K562 (cell line): ENCODE measurements at regions not wholly inside any gene's neighbourhood (a gene's known extent, or its start where the extent isn't known, plus 50 kb on each side); places are given as distances from the start of the nearest gene placed in this dataset.
A peak's percentile ranks its signal among the peaks of the same experiment; 100 is the strongest.

Source experiments
- BHLHE40 ChIP-seq: IDR thresholded peaks from 2 replicates; pipeline ENCODE4 v1.6.1; 2011; ENCODE audit warnings: low read length, improper control_type of control experiment
- BMI1 ChIP-seq: fragments of 150-350 bp; IDR thresholded peaks from 2 replicates; pipeline ENCODE4 v1.6.1; 2014; ENCODE audit warnings: low read length
- CBX5 ChIP-seq: IDR thresholded peaks from 2 replicates; pipeline ENCODE4 v1.6.1; 2014; ENCODE audit warnings: low read depth, borderline replicate concordance
- CHD1 ChIP-seq: fragments of 200-600 bp; sonication (generic); IDR thresholded peaks from one replicate; pipeline ENCODE4 v1.6.1; 2012; ENCODE audit warnings: mild to moderate bottlenecking, moderate library complexity, low read length, inconsistent platforms
- EZH2 ChIP-seq: IDR thresholded peaks from 2 replicates; pipeline ENCODE4 v1.6.1; 2012; ENCODE audit warnings: low read depth, mild to moderate bottlenecking, inconsistent platforms, low read length, borderline replicate concordance
- MYC ChIP-seq, 2 experiments: fragments of 250-450 bp in 1 of 2; sonication (Bioruptor Pico) in 1 of 2; IDR thresholded peaks; 2 replicates each; pipeline versions ENCODE4 v1.5.1 to v1.6.1; 2012 to 2021; ENCODE audit warnings: low read depth in 2 of 2, borderline replicate concordance in 1 of 2, improper control_type of control experiment in 1 of 2, low read length in 1 of 2, mild to moderate bottlenecking in 1 of 2, moderate library complexity in 1 of 2
- MYNN ChIP-seq, 2 experiments: sonication (generic); formaldehyde crosslinking in 1 of 2; IDR thresholded peaks; 2 replicates each; pipeline versions ENCODE4 v1.5.0 to v1.6.1; 2016 to 2020; ENCODE audit warnings: antibody characterized with exemption in 1 of 2, missing genetic modification reagents in 1 of 2
- POLR2A ChIP-seq: fragments of 450-650 bp; conservative IDR thresholded peaks from 2 replicates; pipeline ENCODE4 v1.6.1; 2016
- ZNF436 ChIP-seq: fragments of 250-450, 450-650 bp; sonication (Bioruptor Pico); formaldehyde crosslinking; IDR thresholded peaks from 2 replicates; pipeline ENCODE4 v1.7.0; 2020; ENCODE audit warnings: mild to moderate bottlenecking
- TF ChIP-seq, protein P1 (sequence below), 3 experiments: IDR thresholded peaks in 2 of 3; conservative IDR thresholded peaks in 1 of 3; 2 replicates each; pipeline ENCODE4 v1.5.1; 2011 to 2012; ENCODE audit warnings: low read length in 3 of 3, mild to moderate bottlenecking in 3 of 3, control low read depth in 2 of 3, improper control_type of control experiment in 1 of 3, inconsistent platforms in 1 of 3, low read depth in 1 of 3, mixed read lengths in 1 of 3, moderate library complexity in 1 of 3; ENCODE audit not compliant: insufficient read depth in 2 of 3
- TF ChIP-seq, protein P2 (sequence below): fragments of 200-600 bp; sonication (generic); IDR thresholded peaks from one replicate; pipeline ENCODE4 v1.6.1; 2012; ENCODE audit warnings: mild to moderate bottlenecking, low read depth, low read length, inconsistent platforms
- TF ChIP-seq, protein P3 (sequence below): fragments of 250-450 bp; sonication (Bioruptor Pico); IDR thresholded peaks from 2 replicates; pipeline ENCODE4 v1.8.0; 2021; ENCODE audit warnings: mild to moderate bottlenecking, moderate library complexity

DNA sequence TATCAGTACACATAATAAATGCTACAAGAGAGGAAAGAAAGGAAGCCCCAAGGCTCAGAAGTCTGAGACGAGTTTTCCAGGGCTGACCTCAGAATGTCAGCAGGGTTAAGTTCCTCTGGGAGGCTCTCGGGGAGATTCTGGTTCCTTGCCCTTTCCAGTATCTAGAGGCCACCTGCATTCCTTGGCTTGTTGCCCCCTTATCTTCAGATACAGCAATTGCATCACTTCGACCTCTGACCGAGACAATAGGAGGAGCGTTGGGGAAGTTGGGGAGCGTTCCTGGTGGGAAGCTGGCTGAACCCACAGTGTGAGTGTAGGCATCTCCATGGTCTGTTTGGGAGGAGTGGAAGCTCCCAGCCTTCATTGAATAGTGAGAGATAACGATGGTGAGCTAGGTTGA is 72.0 kb upstream of the MTPN start:
- no peak for TF ChIP-seq CBX5
- no peak for TF ChIP-seq ZNF436 (CRISPR knock-in tag)
- no peak for TF ChIP-seq EZH2
- peak; percentile 64; the same call in 1 of the 2 replicates for TF ChIP-seq MYNN (IDR thresholded peaks at IDR 0.05)
- TF ChIP-seq MYNN (CRISPR knock-in tag; IDR thresholded peaks at IDR 0.05): no peak
- TF ChIP-seq, protein P1, sequence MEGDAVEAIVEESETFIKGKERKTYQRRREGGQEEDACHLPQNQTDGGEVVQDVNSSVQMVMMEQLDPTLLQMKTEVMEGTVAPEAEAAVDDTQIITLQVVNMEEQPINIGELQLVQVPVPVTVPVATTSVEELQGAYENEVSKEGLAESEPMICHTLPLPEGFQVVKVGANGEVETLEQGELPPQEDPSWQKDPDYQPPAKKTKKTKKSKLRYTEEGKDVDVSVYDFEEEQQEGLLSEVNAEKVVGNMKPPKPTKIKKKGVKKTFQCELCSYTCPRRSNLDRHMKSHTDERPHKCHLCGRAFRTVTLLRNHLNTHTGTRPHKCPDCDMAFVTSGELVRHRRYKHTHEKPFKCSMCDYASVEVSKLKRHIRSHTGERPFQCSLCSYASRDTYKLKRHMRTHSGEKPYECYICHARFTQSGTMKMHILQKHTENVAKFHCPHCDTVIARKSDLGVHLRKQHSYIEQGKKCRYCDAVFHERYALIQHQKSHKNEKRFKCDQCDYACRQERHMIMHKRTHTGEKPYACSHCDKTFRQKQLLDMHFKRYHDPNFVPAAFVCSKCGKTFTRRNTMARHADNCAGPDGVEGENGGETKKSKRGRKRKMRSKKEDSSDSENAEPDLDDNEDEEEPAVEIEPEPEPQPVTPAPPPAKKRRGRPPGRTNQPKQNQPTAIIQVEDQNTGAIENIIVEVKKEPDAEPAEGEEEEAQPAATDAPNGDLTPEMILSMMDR (IDR thresholded peaks at IDR 0.05 in 2 of 3, conservative IDR thresholded peaks at IDR 0.05 in 1 of 3; ENCODE audit: insufficient read depth in 2 of 3, low read depth in 1 of 3, low read length in 3 of 3): no peak
- TF ChIP-seq, protein P2, sequence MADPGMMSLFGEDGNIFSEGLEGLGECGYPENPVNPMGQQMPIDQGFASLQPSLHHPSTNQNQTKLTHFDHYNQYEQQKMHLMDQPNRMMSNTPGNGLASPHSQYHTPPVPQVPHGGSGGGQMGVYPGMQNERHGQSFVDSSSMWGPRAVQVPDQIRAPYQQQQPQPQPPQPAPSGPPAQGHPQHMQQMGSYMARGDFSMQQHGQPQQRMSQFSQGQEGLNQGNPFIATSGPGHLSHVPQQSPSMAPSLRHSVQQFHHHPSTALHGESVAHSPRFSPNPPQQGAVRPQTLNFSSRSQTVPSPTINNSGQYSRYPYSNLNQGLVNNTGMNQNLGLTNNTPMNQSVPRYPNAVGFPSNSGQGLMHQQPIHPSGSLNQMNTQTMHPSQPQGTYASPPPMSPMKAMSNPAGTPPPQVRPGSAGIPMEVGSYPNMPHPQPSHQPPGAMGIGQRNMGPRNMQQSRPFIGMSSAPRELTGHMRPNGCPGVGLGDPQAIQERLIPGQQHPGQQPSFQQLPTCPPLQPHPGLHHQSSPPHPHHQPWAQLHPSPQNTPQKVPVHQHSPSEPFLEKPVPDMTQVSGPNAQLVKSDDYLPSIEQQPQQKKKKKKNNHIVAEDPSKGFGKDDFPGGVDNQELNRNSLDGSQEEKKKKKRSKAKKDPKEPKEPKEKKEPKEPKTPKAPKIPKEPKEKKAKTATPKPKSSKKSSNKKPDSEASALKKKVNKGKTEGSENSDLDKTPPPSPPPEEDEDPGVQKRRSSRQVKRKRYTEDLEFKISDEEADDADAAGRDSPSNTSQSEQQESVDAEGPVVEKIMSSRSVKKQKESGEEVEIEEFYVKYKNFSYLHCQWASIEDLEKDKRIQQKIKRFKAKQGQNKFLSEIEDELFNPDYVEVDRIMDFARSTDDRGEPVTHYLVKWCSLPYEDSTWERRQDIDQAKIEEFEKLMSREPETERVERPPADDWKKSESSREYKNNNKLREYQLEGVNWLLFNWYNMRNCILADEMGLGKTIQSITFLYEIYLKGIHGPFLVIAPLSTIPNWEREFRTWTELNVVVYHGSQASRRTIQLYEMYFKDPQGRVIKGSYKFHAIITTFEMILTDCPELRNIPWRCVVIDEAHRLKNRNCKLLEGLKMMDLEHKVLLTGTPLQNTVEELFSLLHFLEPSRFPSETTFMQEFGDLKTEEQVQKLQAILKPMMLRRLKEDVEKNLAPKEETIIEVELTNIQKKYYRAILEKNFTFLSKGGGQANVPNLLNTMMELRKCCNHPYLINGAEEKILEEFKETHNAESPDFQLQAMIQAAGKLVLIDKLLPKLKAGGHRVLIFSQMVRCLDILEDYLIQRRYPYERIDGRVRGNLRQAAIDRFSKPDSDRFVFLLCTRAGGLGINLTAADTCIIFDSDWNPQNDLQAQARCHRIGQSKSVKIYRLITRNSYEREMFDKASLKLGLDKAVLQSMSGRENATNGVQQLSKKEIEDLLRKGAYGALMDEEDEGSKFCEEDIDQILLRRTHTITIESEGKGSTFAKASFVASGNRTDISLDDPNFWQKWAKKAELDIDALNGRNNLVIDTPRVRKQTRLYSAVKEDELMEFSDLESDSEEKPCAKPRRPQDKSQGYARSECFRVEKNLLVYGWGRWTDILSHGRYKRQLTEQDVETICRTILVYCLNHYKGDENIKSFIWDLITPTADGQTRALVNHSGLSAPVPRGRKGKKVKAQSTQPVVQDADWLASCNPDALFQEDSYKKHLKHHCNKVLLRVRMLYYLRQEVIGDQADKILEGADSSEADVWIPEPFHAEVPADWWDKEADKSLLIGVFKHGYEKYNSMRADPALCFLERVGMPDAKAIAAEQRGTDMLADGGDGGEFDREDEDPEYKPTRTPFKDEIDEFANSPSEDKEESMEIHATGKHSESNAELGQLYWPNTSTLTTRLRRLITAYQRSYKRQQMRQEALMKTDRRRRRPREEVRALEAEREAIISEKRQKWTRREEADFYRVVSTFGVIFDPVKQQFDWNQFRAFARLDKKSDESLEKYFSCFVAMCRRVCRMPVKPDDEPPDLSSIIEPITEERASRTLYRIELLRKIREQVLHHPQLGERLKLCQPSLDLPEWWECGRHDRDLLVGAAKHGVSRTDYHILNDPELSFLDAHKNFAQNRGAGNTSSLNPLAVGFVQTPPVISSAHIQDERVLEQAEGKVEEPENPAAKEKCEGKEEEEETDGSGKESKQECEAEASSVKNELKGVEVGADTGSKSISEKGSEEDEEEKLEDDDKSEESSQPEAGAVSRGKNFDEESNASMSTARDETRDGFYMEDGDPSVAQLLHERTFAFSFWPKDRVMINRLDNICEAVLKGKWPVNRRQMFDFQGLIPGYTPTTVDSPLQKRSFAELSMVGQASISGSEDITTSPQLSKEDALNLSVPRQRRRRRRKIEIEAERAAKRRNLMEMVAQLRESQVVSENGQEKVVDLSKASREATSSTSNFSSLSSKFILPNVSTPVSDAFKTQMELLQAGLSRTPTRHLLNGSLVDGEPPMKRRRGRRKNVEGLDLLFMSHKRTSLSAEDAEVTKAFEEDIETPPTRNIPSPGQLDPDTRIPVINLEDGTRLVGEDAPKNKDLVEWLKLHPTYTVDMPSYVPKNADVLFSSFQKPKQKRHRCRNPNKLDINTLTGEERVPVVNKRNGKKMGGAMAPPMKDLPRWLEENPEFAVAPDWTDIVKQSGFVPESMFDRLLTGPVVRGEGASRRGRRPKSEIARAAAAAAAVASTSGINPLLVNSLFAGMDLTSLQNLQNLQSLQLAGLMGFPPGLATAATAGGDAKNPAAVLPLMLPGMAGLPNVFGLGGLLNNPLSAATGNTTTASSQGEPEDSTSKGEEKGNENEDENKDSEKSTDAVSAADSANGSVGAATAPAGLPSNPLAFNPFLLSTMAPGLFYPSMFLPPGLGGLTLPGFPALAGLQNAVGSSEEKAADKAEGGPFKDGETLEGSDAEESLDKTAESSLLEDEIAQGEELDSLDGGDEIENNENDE: no peak
- TF ChIP-seq POLR2A: no peak
- TF ChIP-seq, protein P3, sequence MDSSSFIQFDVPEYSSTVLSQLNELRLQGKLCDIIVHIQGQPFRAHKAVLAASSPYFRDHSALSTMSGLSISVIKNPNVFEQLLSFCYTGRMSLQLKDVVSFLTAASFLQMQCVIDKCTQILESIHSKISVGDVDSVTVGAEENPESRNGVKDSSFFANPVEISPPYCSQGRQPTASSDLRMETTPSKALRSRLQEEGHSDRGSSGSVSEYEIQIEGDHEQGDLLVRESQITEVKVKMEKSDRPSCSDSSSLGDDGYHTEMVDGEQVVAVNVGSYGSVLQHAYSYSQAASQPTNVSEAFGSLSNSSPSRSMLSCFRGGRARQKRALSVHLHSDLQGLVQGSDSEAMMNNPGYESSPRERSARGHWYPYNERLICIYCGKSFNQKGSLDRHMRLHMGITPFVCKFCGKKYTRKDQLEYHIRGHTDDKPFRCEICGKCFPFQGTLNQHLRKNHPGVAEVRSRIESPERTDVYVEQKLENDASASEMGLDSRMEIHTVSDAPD (CRISPR knock-in tag): no peak
- no peak for TF ChIP-seq BHLHE40
- TF ChIP-seq CHD1: no peak
- TF ChIP-seq BMI1: no peak
- TF ChIP-seq MYC (IDR thresholded peaks at IDR 0.05; ENCODE audit: low read depth, low read length): no peak
- TF ChIP-seq MYC (CRISPR knock-in tag; IDR thresholded peaks at IDR 0.05; ENCODE audit: borderline replicate concordance, low read depth): no peak
